Fibroblast of lung (primary cell): ENCODE measurements at regions not wholly inside any gene's neighbourhood (a gene's known extent, or its start where the extent isn't known, plus 50 kb on each side); places are given as distances from the start of the nearest gene placed in this dataset.
A peak's percentile ranks its signal among the peaks of the same experiment; 100 is the strongest.

Experiments used
- DNase-seq, 2 donors: peaks; one replicate each; pipeline versions ENCODE4 v3.0.0 to v3.0.0-alpha.2; 2010; ENCODE audit warnings: low read depth in 2 of 2
- H2AFZ ChIP-seq: 2 replicates; pipeline ENCODE4 v1.5.1; 2012; ENCODE audit warnings: low read length, control low read depth, inconsistent platforms
- H3K27ac ChIP-seq: 2 replicates; pipeline ENCODE4 v1.5.1; 2011; ENCODE audit warnings: low read length, control low read depth; ENCODE audit not compliant: insufficient read depth
- H3K27me3 ChIP-seq: 2 replicates; pipeline ENCODE4 v1.5.1; 2011; ENCODE audit warnings: mild to moderate bottlenecking, low read length; ENCODE audit not compliant: control insufficient read depth, insufficient read depth
- H3K36me3 ChIP-seq: 2 replicates; pipeline ENCODE4 v1.5.1; 2011; ENCODE audit warnings: low read length; ENCODE audit not compliant: control insufficient read depth, insufficient read depth
- H3K4me1 ChIP-seq: 2 replicates; pipeline ENCODE4 v1.5.1; 2011; ENCODE audit warnings: low read length; ENCODE audit not compliant: control insufficient read depth, insufficient read depth; ENCODE audit errors: extremely low read depth
- H3K4me2 ChIP-seq: 2 replicates; pipeline ENCODE4 v1.5.1; 2011; ENCODE audit warnings: low read length, control low read depth; ENCODE audit not compliant: insufficient read depth; ENCODE audit errors: extremely low read depth
- H3K4me3 ChIP-seq, 4 experiments: fragments of 200-600 bp in 1 of 4; sonication (generic) in 1 of 4; replicated peaks in 1 of 4; 2 replicates each; pipeline ENCODE4 v1.5.1; 2011 to 2016; ENCODE audit warnings: low read length in 4 of 4, low read depth in 3 of 4, mild to moderate bottlenecking in 3 of 4, control low read depth in 2 of 4, inconsistent platforms in 1 of 4, mixed read lengths in 1 of 4; ENCODE audit not compliant: insufficient read depth in 1 of 4; ENCODE audit errors: control extremely low read depth in 1 of 4
- H3K79me2 ChIP-seq: 2 replicates; pipeline ENCODE4 v1.5.1; 2012; ENCODE audit warnings: mild to moderate bottlenecking, low read length, inconsistent platforms; ENCODE audit not compliant: control insufficient read depth, insufficient read depth
- H3K9ac ChIP-seq: 2 replicates; pipeline ENCODE4 v1.5.1; 2011; ENCODE audit warnings: mild to moderate bottlenecking, low read length, control low read depth; ENCODE audit not compliant: insufficient read depth
- H3K9me3 ChIP-seq: 2 replicates; pipeline ENCODE4 v1.5.1; 2012; ENCODE audit warnings: low read depth, low read length; ENCODE audit not compliant: control insufficient read depth, insufficient read depth
- H4K20me1 ChIP-seq: 2 replicates; pipeline ENCODE4 v1.5.1; 2011; ENCODE audit warnings: low read length; ENCODE audit not compliant: control insufficient read depth, insufficient read depth; ENCODE audit errors: extremely low read depth
- EZH2 ChIP-seq: IDR thresholded peaks from 2 replicates; pipeline ENCODE4 v1.5.1; 2012; ENCODE audit warnings: low read length, control low read depth, mild to moderate bottlenecking; ENCODE audit errors: missing control alignments
- TF ChIP-seq, protein P1 (sequence below), 2 donors: IDR thresholded peaks in 1 of 2; conservative IDR thresholded peaks in 1 of 2; 1 replicate in 1 of 2; 2 replicates in 1 of 2; pipeline ENCODE4 v1.5.1; 2011 to 2012; ENCODE audit warnings: low read length in 2 of 2, control low read depth in 1 of 2, inconsistent platforms in 1 of 2, low read depth in 1 of 2, mild to moderate bottlenecking in 1 of 2

GRCh38 chr12:126425264-126425663 lies 1360.0 kb downstream of the AACS start:
- H3K9ac ChIP-seq = no peak overlapping the region
- H2AFZ ChIP-seq = no peak overlapping the region
- no peaks in the 10 kb centered on the region for H3K36me3 ChIP-seq
- TF ChIP-seq, protein P1, sequence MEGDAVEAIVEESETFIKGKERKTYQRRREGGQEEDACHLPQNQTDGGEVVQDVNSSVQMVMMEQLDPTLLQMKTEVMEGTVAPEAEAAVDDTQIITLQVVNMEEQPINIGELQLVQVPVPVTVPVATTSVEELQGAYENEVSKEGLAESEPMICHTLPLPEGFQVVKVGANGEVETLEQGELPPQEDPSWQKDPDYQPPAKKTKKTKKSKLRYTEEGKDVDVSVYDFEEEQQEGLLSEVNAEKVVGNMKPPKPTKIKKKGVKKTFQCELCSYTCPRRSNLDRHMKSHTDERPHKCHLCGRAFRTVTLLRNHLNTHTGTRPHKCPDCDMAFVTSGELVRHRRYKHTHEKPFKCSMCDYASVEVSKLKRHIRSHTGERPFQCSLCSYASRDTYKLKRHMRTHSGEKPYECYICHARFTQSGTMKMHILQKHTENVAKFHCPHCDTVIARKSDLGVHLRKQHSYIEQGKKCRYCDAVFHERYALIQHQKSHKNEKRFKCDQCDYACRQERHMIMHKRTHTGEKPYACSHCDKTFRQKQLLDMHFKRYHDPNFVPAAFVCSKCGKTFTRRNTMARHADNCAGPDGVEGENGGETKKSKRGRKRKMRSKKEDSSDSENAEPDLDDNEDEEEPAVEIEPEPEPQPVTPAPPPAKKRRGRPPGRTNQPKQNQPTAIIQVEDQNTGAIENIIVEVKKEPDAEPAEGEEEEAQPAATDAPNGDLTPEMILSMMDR (conservative IDR thresholded peaks at IDR 0.05 in 1 of 2, IDR thresholded peaks at IDR 0.05 in 1 of 2; ENCODE audit: low read depth in 1 of 2, low read length in 2 of 2) = no peak
- no peak for TF ChIP-seq EZH2
- peak in 1 of 2 donors; percentile 55 for DNase-seq
- no peaks in the 10 kb centered on the region for H3K9me3 ChIP-seq
- no peak overlapping the region for H3K4me2 ChIP-seq
- H4K20me1 ChIP-seq = no peaks in the 10 kb centered on the region
- H3K4me1 ChIP-seq = no peaks in the 10 kb centered on the region
- no peaks in the 10 kb centered on the region for H3K27me3 ChIP-seq
- no peak overlapping the region for H3K4me3 ChIP-seq
- no peaks in the 10 kb centered on the region for H3K79me2 ChIP-seq
- H3K27ac ChIP-seq = no peak overlapping the region

DNA sequence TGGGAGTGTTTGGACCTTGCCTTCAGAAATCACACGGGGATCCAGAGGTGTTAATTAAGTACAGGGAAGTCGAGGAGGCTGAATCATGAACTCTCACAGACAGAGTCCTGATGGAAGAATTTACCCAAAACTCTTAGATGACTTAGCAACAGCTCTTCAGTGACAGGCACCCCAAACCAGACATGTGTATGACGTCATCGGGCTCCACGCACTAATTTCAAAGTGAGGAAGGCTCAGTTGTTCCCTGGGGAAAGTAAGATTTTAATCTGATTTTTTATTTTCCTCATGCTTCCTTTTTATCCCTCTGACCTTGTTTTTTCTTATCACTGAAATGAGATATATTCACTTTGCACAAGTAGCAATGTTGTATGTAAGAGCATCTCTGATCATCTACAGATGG lies 1363.5 kb downstream of the AACS start:
- no peak overlapping the region for H3K27ac ChIP-seq
- H2AFZ ChIP-seq = no peak overlapping the region
- no peaks in the 10 kb centered on the region for H3K36me3 ChIP-seq
- TF ChIP-seq EZH2 = no peak
- TF ChIP-seq, protein P1 (conservative IDR thresholded peaks at IDR 0.05 in 1 of 2, IDR thresholded peaks at IDR 0.05 in 1 of 2; ENCODE audit: low read depth in 1 of 2, low read length in 2 of 2) = no peak
- no peaks in the 10 kb centered on the region for H3K9me3 ChIP-seq
- H3K27me3 ChIP-seq = no peaks in the 10 kb centered on the region
- no peak for DNase-seq
- H3K79me2 ChIP-seq = no peaks in the 10 kb centered on the region
- H3K4me2 ChIP-seq = no peak overlapping the region
- H3K4me3 ChIP-seq = no peak overlapping the region
- no peak overlapping the region for H3K9ac ChIP-seq
- H4K20me1 ChIP-seq = no peaks in the 10 kb centered on the region
- H3K4me1 ChIP-seq = no peaks in the 10 kb centered on the region

DNA sequence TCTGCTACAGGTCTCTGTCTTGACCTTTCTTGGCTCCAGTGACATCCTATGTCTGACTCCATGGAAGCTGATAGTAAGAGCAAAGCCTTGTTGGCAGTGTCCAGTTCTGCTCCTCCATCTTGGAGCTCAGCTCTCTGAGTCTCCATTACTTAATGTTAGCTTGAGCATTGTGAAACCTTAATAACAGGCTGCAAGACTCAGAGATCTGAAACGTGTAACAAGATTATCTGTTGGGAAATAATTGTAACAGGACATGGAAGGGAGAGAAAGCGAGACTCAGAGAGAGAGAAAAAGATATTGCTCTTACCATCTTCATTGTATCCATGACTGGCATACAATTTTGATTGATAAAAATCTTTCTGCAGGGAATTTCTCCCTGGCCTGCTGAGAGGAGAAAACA lies 1365.7 kb downstream of the AACS start:
- H3K4me2 ChIP-seq = no peak overlapping the region
- H3K4me3 ChIP-seq = no peak overlapping the region
- no peak for TF ChIP-seq EZH2
- TF ChIP-seq, protein P1 (conservative IDR thresholded peaks at IDR 0.05 in 1 of 2, IDR thresholded peaks at IDR 0.05 in 1 of 2; ENCODE audit: low read depth in 1 of 2, low read length in 2 of 2) = no peak
- no peaks in the 10 kb centered on the region for H3K27me3 ChIP-seq
- H3K9me3 ChIP-seq = no peaks in the 10 kb centered on the region
- DNase-seq = no peak
- H3K79me2 ChIP-seq = no peaks in the 10 kb centered on the region
- no peak overlapping the region for H3K9ac ChIP-seq
- H4K20me1 ChIP-seq = no peaks in the 10 kb centered on the region
- no peak overlapping the region for H2AFZ ChIP-seq
- no peaks in the 10 kb centered on the region for H3K36me3 ChIP-seq
- no peaks in the 10 kb centered on the region for H3K4me1 ChIP-seq
- no peak overlapping the region for H3K27ac ChIP-seq
